NCI-H345 (cell line): ENCODE measurements at regions not wholly inside any gene's neighbourhood (a gene's known extent, or its start where the extent isn't known, plus 50 kb on each side); places are given as distances from the start of the nearest gene placed in this dataset.
"Not testable (repeated sequence)": the region's sequence is repeated elsewhere in the genome, so short reads cannot be mapped to it uniquely, and the experiment has no call there.

Experiments used
- DNase-seq: peaks from one replicate; lab custom pipeline; 2025; lab: John Stamatoyannopoulos, UW

GRCh38 chr5:97936231-97936630 is 753.2 kb upstream of the RIOK2 start:
- no peak for DNase-seq

- no peak for DNase-seq
Measured at GRCh38 chr5:97937846-97938245, 754.8 kb upstream of the RIOK2 start.

DNA sequence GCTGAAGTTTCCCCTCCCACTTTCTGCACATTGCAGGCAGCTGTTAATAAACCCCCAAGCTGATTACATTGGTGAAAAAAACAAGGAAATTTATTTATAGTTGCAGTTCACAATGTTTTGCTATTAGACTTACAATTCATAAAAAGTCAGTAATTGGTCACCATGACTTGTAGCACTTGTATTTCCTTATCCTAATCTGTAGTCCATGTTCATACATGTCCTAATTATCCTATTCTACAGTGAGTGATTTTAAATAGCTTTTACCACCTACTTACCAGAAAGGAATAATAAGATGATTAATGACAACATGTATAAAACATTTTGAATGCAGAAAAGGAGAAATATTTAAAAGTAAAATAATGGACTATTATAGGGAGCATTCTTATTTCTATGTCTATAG is 760.0 kb upstream of the RIOK2 start:
- no peak for DNase-seq

- no peak for DNase-seq
Measured at GRCh38 chr5:97951139-97951538, 768.1 kb upstream of the RIOK2 start.

- DNase-seq: no peak
Measured at GRCh38 chr5:97955450-97955849, 772.4 kb upstream of the RIOK2 start.

- DNase-seq: no peak
Measured at GRCh38 chr5:97967292-97967691, 784.2 kb upstream of the RIOK2 start.

DNA sequence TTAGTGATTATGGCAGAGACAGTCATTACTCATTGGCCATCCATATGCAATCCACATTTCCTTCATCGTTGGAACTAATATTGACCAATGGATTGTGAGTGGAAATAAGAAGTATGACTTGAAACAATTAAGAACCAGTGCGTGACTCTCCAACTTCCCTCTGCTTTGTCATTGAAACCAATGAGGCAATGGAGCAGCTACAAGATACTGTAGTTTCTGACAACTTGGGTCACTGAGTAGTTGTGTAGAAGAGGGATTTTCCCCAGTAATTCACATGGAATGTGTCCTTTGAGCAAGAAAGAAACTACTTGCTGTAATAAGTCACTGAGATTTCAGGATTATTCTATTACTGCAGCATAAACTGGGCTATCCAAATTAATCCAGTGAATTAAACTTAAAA is 785.3 kb upstream of the RIOK2 start:
- no peak for DNase-seq

GRCh38 chr5:97979740-97980139 is 793.7 kb upstream of the RGMB start:
- DNase-seq: no peak

DNA sequence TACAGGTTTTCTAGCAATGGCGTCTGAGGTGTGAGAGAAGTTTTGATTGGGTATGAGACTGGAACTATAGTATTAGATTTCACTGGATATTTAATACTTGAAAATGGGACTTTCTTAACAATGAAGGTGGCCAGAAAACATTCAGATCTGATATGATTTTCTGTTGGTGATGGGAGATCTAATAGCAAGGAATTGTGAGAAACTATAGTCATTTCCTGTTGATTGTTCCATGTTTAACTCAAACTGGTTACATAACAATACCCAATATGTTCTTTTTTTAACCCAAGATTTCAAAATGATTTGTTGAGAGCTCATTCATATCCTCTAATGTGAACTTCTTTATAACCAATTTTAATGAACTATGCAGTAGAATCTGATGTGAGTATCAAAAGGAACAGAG is 793.2 kb upstream of the RGMB start:
- DNase-seq: no peak

DNA sequence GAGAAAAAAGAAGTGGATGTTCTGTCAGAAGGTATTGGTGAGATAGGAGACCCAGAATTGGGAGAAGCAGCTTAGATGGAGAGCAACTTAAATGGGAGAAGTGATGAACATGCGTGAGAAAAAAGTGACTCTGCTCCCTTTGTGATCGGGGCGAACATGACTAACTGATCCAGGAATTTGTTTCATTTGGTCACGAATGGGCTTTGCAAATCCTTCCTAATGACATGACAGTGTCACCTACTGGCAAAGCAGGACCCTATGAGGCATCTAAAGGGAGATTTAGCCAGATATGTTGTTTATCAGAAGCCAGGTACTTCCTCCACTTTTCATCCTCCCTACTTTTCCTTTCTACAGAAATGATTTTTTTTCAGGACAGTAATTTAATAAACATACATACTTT is 787.4 kb upstream of the RGMB start:
- DNase-seq: no peak

GRCh38 chr5:97991236-97991635 is 782.2 kb upstream of the RGMB start:
- no peak for DNase-seq

DNA sequence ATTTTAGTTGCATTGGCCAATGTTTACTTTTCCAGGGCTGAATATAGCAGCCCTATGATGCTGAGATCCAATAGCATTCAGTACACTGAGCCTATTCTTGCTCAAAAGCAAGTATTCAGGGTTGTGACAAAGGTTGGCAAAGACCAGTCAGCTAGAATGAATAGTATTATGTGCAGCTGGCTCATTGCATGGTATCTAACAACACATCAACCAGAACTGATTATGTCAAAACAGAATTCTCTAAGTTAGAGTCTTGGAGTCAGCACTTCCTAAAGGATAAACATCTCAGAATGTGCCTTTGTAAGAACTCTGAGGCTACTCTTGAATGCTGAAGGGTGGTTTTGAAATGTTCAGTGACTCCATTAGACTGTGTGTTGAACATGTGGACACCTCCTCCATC is 774.5 kb upstream of the RGMB start:
- DNase-seq: peak; percentile 26

GRCh38 chr5:98004463-98004862 is 769.0 kb upstream of the RGMB start:
- no peak for DNase-seq

DNA sequence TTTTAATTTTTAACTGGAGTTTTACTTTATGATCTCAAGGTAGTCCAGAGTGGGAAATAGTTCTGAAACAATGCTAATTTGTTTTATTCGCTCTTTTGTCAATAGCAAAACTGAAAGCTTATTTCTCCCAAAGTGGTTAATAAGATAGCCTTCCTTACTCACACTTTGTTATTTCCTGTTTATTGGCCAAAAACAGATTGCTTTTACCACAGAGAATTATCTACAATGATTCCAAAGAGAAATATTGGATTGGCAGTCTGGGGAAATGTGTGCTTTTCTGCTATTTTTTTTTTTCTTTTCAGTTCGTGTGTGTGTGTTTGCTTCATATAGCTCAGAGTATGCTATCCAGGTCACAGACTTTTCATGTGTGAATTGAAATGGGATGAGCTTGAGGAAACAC is 756.7 kb upstream of the RGMB start:
- DNase-seq: no peak

- not testable (repeated sequence) for DNase-seq
Measured at GRCh38 chr5:98030273-98030672, 743.2 kb upstream of the RGMB start.

- not testable (repeated sequence) for DNase-seq
Measured at GRCh38 chr5:98031036-98031435, 742.4 kb upstream of the RGMB start.

DNA sequence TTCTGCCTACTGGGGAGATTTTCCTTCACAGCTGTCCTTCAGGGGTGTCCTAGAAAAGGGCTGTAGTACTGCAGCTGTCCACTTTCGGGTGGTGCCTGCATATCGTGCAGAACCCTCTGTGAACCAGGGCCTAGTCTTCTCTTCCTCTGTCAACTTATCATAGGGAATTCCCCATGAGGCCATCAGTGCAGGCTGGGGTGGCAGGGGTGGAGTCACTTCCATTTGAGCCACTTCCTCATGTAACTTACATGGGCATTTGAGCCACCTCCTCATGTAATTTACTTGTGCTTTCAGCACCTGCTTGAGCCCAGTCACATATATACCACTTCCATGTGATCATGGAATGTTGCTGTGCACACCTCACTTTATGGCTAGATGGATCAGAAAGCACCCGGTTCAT is 742.0 kb upstream of the RGMB start:
- no peak for DNase-seq

DNA sequence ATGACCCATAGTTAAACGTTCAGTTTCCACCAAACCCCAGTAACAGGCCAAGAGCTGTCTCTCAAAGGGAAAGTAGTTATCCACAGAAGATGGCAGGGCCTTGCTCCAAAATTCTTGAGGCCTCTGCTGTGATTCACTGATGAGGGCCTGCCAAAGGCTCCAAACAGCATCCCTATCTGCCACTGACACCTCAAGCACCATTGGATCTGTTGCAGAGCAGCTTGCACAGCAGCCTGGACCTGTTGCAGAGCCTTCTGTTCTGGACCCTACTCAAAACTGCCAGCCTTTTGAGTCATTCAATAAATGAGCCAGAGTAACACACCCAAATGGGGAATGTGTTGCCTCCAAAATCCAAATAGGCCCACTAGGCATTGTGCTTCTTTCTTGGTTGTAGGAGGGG is 741.5 kb upstream of the RGMB start:
- no peak for DNase-seq

DNA sequence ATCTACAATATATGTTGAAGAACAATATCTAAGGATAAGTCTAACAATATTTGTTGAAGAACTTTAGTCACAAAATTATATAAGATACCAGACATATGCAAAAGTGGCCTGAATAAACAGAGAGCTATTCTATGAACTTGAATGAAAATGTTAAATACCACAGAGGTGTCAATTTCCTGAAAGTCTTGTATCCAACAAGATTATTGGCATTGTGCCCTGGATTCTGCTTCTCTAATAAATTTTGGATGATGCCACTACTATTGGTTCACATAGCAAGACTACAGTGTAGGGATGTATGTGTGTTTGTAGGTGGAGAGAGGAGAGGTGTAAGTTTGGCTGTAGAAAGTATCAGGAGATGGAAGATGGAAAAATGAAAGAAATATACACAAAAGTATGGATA is 731.8 kb upstream of the RGMB start:
- no peak for DNase-seq

DNA sequence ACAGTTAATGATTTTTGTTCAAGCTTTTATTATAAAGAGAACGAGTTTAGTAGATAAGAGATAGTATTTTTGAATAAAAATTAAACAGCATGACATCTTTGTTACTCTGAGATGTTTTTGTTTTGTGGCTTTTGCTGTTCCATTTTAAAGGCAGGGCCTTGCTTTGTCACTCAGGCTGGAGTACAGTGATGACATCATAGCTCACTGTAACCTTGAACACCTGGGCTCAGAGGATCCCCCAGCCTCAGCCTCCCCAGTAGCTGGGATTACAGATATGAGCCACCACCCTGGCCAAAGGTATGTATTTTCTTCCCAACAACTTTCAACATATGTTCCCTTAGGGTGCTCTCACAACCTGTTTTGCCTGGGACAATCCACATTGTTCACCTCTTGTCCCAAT is 730.9 kb upstream of the RGMB start:
- no peak for DNase-seq

DNA sequence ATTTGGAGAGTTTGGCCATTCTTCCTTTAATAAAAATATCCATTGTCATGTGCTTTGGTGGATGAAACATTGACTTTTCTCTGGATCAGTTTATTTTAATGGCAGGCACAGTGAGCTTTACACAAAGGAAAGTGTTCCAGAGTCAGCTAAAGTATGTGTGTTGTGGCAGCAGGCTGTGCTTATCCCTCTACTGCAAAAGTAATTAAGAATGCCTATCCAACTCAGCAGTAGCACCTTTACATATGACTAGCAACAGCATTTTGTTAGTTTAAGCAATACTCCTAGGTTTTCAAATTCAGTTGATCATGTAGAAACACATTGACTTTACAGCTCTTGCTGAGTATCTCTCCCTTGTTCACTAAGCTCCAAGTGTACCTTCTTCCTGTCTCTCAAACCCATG is 730.5 kb upstream of the RGMB start:
- DNase-seq: no peak

DNA sequence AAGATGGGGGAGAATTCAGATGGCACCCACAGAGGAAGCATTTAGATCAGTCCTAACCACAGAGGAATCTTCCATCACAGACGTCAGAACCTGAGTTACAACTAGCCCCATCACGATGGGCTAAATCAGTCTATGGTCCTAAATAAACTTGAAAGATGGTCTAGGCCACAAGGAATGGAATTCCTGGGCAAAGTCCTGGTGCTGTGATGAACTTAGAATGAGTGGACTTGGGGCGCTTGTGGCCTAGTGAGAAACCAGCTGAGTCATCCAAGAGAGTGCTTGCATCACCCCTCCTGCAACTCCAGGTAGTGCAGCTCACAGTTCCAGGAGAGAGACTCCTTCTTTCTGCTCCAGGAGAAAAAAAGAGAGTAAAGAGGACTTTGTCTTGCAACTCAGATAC is 722.9 kb upstream of the RGMB start:
- no peak for DNase-seq

- DNase-seq: no peak
Measured at GRCh38 chr5:98053170-98053569, 720.3 kb upstream of the RGMB start.

- no peak for DNase-seq
Measured at GRCh38 chr5:98060148-98060547, 713.3 kb upstream of the RGMB start.

DNA sequence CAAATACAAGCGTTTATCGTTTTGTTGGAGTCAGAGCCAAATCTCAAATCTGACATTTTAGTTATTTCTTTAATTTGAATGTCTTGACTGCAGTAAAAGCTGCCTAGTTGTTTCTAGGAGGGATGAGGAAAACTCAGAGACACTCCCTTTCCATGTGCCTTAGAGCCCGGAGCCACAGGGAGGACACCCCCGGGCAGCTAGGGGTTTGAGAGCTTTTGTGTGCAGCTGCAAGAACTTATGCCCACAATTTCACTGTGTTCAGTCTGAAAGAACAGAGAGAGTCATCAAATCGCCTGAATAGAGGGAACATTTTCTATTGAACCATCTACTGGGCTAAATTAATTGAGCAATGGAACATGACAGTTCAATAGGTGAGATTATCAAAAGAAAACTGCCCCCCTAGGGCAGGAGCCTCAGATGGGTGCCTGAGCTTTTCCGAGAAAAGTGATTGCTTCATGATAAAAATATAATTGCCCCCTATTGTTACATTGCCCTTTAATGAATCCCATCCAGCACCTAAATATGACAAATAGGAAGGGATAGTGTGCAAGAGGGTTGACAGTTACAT is 709.3 kb upstream of the RGMB start:
- DNase-seq: no peak
